ENCODE measurements at regions not wholly inside any gene's neighbourhood (a gene's known extent, or its start where the extent isn't known, plus 50 kb on each side); places are given as distances from the start of the nearest gene placed in this dataset.

DNA sequence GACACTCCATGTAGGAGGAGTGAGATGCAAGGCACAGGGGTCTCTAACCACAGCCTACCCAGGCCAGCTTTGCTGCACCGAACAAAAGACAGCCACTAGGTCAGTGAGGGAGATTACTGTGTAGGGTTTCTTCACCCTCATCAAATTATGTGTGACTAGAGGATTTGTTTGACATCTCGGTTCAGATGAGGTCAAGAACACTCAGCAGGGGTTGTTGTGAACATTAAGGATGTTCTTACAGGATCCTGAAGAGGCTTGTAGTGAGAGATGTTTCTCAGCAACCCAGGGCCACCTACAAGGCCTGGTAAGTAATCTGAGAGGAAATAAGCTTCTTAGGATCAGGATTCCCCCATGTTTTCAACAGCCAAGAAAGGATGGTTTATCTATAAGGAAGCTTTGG is 202.1 kb downstream of the NXPE2 start:
- H3K9me3 Mint-ChIP-seq, result peaks cover 3% of the 10 kb centered on the region; the same call in 1 of the 2 replicates
- CTCF ChIA-PET, result interaction anchor here (0.6 to 4.7 kb wide), 2 partner anchors 12 to 72 kb away, joined by 3 to 27 read pairs; no protein-coding TSS in a partner anchor

More for the DNA sequence above, 202.1 kb downstream of the NXPE2 start:
- Mint-ChIP-seq H3K4me1 (peaks cover 8% of the 10 kb centered on the region), H3K27me3 (ENCODE audit: low read depth) (peaks cover 5% of the 10 kb centered on the region; the same call in 1 of the 2 replicates), H3K4me3 (no peak overlapping the region), H3K36me3 (no peaks in the 10 kb centered on the region), H3K27ac (no peak overlapping the region)
- DNase-seq (ENCODE audit: low spot score) (no peak), ATAC-seq (no peak)
- TF ChIP-seq ZNF317 (CRISPR knock-in tag; IDR thresholded peaks at IDR 0.05; ENCODE audit: borderline replicate concordance, low read depth) (no peak), ZNF121 (CRISPR knock-in tag; IDR thresholded peaks at IDR 0.05) (no peak), NR3C1 (CRISPR knock-in tag; conservative IDR thresholded peaks at IDR 0.05; ENCODE audit: low read depth) (no peak), ZNF423 (CRISPR knock-in tag; IDR thresholded peaks at IDR 0.05) (no peak), FOXP1 (CRISPR knock-in tag; IDR thresholded peaks at IDR 0.05; ENCODE audit: borderline replicate concordance) (no peak), CREB1 (CRISPR knock-in tag; IDR thresholded peaks at IDR 0.05) (no peak), ESRRA (CRISPR knock-in tag; IDR thresholded peaks at IDR 0.05; ENCODE audit: borderline replicate concordance) (no peak), IRF2 (CRISPR knock-in tag; IDR thresholded peaks at IDR 0.05; ENCODE audit: borderline replicate concordance, low read depth) (no peak), NR1H2 (CRISPR knock-in tag; IDR thresholded peaks at IDR 0.05) (no peak), NR2C2 (CRISPR knock-in tag; IDR thresholded peaks at IDR 0.05) (no peak), MXD4 (CRISPR knock-in tag; IDR thresholded peaks at IDR 0.05; ENCODE audit: borderline replicate concordance) (no peak), EMX1 (CRISPR knock-in tag; IDR thresholded peaks at IDR 0.05) (no peak), ZNF219 (CRISPR knock-in tag; IDR thresholded peaks at IDR 0.05; ENCODE audit: borderline replicate concordance) (no peak)
- TF ChIP-seq, protein P1, sequence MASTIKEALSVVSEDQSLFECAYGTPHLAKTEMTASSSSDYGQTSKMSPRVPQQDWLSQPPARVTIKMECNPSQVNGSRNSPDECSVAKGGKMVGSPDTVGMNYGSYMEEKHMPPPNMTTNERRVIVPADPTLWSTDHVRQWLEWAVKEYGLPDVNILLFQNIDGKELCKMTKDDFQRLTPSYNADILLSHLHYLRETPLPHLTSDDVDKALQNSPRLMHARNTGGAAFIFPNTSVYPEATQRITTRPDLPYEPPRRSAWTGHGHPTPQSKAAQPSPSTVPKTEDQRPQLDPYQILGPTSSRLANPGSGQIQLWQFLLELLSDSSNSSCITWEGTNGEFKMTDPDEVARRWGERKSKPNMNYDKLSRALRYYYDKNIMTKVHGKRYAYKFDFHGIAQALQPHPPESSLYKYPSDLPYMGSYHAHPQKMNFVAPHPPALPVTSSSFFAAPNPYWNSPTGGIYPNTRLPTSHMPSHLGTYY (CRISPR knock-in tag; IDR thresholded peaks at IDR 0.05), result no peak
- TF ChIP-seq, protein P2, sequence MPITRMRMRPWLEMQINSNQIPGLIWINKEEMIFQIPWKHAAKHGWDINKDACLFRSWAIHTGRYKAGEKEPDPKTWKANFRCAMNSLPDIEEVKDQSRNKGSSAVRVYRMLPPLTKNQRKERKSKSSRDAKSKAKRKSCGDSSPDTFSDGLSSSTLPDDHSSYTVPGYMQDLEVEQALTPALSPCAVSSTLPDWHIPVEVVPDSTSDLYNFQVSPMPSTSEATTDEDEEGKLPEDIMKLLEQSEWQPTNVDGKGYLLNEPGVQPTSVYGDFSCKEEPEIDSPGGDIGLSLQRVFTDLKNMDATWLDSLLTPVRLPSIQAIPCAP (CRISPR knock-in tag; IDR thresholded peaks at IDR 0.05), result no peak
- TF ChIP-seq, protein P3, sequence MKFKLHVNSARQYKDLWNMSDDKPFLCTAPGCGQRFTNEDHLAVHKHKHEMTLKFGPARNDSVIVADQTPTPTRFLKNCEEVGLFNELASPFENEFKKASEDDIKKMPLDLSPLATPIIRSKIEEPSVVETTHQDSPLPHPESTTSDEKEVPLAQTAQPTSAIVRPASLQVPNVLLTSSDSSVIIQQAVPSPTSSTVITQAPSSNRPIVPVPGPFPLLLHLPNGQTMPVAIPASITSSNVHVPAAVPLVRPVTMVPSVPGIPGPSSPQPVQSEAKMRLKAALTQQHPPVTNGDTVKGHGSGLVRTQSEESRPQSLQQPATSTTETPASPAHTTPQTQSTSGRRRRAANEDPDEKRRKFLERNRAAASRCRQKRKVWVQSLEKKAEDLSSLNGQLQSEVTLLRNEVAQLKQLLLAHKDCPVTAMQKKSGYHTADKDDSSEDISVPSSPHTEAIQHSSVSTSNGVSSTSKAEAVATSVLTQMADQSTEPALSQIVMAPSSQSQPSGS (CRISPR knock-in tag; IDR thresholded peaks at IDR 0.05; ENCODE audit: borderline replicate concordance, low read depth), result no peak
- TF ChIP-seq, protein P4, sequence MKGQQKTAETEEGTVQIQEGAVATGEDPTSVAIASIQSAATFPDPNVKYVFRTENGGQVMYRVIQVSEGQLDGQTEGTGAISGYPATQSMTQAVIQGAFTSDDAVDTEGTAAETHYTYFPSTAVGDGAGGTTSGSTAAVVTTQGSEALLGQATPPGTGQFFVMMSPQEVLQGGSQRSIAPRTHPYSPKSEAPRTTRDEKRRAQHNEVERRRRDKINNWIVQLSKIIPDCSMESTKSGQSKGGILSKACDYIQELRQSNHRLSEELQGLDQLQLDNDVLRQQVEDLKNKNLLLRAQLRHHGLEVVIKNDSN (CRISPR knock-in tag; IDR thresholded peaks at IDR 0.05), result no peak
- TF ChIP-seq, protein P5, sequence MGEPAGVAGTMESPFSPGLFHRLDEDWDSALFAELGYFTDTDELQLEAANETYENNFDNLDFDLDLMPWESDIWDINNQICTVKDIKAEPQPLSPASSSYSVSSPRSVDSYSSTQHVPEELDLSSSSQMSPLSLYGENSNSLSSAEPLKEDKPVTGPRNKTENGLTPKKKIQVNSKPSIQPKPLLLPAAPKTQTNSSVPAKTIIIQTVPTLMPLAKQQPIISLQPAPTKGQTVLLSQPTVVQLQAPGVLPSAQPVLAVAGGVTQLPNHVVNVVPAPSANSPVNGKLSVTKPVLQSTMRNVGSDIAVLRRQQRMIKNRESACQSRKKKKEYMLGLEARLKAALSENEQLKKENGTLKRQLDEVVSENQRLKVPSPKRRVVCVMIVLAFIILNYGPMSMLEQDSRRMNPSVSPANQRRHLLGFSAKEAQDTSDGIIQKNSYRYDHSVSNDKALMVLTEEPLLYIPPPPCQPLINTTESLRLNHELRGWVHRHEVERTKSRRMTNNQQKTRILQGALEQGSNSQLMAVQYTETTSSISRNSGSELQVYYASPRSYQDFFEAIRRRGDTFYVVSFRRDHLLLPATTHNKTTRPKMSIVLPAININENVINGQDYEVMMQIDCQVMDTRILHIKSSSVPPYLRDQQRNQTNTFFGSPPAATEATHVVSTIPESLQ (CRISPR knock-in tag; IDR thresholded peaks at IDR 0.05), result no peak
- TF ChIP-seq, protein P6, sequence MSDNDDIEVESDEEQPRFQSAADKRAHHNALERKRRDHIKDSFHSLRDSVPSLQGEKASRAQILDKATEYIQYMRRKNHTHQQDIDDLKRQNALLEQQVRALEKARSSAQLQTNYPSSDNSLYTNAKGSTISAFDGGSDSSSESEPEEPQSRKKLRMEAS (CRISPR knock-in tag; IDR thresholded peaks at IDR 0.05), result no peak
- TF ChIP-seq, protein P7, sequence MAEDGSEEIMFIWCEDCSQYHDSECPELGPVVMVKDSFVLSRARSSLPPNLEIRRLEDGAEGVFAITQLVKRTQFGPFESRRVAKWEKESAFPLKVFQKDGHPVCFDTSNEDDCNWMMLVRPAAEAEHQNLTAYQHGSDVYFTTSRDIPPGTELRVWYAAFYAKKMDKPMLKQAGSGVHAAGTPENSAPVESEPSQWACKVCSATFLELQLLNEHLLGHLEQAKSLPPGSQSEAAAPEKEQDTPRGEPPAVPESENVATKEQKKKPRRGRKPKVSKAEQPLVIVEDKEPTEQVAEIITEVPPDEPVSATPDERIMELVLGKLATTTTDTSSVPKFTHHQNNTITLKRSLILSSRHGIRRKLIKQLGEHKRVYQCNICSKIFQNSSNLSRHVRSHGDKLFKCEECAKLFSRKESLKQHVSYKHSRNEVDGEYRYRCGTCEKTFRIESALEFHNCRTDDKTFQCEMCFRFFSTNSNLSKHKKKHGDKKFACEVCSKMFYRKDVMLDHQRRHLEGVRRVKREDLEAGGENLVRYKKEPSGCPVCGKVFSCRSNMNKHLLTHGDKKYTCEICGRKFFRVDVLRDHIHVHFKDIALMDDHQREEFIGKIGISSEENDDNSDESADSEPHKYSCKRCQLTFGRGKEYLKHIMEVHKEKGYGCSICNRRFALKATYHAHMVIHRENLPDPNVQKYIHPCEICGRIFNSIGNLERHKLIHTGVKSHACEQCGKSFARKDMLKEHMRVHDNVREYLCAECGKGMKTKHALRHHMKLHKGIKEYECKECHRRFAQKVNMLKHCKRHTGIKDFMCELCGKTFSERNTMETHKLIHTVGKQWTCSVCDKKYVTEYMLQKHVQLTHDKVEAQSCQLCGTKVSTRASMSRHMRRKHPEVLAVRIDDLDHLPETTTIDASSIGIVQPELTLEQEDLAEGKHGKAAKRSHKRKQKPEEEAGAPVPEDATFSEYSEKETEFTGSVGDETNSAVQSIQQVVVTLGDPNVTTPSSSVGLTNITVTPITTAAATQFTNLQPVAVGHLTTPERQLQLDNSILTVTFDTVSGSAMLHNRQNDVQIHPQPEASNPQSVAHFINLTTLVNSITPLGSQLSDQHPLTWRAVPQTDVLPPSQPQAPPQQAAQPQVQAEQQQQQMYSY (CRISPR knock-in tag; IDR thresholded peaks at IDR 0.05), result no peak
- POLR2A ChIA-PET, result no interaction called here

Data from WTC11 (cell line).